ENCODE measurements at regions not wholly inside any gene's neighbourhood (a gene's known extent, or its start where the extent isn't known, plus 50 kb on each side); places are given as distances from the start of the nearest gene placed in this dataset.
"Not testable (repeated sequence)": the region's sequence is repeated elsewhere in the genome, so short reads cannot be mapped to it uniquely, and the experiment has no call there.

DNA sequence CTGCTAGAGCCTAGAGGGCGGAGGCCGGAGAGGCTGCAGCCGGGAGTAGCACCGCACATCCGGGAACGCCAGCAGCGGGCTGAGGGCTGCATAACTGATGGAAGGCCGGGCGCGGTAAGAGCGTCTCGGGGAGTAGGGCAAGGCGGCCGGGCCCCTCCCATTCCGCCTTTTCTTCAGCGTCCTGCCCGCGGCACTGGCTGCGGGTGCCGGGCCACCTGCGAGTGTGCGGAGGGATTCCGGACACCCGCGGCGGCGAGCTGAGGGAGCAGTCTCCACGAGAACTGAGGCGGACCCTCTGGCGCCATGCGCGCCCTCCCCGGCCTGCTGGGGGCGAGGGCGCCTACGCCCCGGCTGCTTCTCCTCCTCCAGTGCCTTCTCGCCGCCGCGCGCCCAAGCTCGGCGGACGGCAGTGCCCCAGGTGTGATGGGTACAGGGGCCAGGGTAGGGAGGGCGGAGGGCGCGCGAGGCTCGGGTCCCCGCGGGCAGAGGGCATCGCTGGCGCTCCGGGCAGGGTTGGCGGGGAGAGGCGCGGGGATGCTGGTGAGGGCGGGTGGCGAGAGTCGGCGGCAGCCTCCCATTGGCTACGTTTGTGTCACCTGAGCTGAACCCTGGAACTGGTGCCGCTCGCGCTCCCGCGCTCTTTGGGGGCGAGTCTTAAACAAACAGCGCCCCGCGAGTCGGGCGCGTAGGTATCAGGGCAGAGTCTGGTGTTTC, 334.4 kb downstream of the SRGAP2C start:
- no peak for DNase-seq

DNA sequence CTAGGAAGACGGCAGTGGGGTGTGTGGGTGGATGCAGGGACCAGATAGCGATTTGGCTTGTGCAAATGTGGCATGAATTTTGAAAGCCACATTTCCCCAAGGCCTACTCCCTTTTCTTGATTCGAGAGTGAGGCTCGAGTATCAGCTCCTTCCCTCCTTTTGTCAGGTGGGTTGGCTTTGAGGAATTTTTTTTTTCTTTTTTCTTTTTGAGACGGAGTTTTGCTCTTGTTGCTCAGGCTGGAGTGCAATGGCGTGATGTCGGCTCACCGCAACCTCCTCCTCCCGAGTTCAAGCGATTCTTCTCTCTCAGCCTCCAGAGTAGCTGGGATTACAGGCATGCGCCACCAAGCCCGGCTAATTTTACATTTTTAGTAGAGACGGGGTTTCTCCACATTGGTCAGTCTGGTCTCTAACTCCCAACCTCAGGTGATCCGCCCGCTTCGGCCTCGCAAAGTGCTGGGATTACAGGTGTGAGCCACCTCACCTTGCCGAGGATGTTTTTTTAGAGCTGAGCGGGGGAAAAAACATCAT, 335.0 kb downstream of the SRGAP2C start:
- DNase-seq: not testable (repeated sequence)

DNA sequence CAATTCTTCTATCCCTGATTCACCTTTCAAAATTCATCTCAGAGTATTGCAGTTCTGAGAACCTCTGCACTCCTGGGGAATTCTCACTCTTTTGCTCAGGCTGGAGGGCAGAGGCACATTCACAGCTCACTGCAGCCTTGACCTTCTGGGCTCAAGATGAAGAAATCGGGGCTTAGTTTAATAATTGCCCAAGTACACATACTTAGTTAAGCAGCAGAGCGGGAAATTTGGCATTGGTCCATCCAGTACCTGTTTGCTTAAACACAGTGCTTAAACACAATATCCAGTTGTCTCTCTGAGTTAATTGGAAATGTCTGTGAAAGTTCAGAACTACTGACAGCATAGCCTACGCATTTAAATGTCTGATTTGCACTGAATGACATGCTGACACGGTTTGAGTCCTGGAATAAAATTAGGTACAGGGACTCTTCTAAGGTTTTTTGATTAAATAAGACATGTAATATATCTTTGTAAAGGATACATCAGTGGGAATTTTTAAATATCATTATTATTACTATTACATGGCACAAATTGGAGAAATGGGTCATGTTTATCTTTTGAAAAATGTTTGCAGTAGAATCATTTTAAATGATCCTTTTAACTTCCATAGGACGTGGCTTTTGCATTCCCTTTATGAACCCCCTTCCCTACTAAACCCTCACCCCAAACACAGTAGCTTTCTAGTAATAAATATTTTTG, 337.4 kb downstream of the SRGAP2C start:
- no peak for DNase-seq

DNA sequence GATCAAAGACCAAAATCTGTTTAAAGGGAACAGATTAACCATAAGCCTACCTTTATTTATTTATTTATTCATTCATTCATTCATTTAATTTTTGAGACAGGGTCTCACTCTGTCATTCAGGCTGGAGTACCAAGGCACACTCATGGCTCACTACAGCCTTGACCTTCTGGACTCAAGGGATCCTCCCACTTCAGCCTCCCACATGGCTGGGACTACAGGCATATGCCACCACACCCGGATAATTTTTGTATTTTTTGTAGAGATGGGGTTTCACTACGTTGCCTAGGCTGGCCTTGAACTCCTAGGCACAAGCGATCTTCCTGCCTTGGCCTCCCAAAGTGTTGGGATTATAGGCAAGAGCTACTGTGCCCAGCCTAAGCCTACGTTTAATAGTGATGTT, 338.3 kb downstream of the SRGAP2C start:
- DNase-seq: not testable (repeated sequence)

DNA sequence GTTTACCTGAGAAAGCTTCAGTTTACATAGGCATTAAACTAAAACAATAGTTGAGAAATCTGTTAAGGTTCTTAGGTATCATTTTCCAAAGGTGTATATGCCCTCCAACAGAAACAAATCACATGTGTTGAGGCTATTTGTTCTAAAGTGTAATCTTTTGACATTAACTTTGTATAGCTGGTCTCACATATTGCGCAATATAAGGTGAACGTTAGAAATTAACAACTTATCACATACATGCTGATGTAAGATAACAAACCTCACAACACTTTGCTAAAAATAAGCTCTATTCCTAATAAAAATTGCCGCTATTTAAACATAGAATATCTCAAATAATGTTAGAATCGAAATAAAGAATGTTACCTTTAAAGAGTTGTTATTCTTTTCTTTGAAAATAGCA, 340.6 kb downstream of the SRGAP2C start:
- no peak for DNase-seq

DNA sequence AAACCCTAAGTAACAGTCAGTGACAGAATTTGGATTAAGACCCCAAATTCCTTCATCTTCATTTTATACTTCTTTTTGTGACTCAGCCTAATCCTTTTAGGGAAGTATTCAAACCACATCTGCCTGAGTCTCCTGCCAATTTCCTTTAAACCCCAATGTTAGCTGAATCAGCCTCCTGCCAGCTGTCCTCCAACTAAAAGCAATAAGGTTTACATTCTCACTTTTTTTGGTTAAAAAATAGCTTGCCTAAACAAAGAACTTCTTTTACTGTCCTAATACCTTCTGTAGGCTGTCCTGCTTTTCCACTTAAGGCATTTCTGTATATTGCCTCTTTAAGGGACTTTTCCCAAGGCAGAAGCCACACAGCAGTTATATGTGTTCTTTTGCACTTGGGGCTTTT, 344.2 kb downstream of the SRGAP2C start:
- DNase-seq: not testable (repeated sequence)

DNA sequence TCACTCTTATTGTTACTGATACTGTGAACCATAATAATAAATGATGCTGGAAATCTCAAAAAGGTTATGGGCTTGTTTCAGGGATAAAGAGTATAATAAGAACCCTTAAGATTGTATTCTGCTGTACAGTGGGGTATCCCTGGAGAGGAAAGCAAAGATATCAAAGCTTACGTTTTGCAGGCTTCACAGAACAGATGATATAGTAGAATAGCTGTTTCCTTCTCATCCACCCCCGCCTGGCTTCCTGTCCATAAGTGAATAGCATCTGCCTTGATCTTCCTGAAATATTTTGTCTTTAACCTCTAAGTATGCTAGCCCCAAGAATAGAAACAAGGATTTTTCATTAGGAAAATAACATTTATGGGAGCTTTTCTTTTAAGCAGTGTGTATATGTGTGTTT, 345.3 kb downstream of the SRGAP2C start:
- not testable (repeated sequence) for DNase-seq

DNA sequence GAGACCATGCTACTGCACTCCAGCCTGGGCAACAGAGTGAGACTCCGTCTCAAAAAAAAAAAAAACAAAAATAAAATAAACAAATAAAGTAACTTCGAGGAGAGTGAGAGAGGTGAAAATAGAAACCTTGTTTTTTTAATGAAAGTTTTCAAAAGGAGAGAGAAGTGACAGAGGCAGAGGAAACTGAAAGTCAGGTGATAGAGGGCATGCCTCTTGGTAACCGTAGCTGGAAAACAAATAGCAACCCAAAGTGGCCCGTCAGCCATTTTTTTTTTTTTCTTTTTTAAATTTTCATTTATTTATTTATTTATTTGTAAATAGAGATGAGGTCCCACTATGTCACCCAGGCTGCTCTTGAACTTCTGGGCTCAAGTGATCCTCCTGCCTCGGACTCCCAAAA, 347.0 kb downstream of the SRGAP2C start:
- DNase-seq: not testable (repeated sequence)

DNA sequence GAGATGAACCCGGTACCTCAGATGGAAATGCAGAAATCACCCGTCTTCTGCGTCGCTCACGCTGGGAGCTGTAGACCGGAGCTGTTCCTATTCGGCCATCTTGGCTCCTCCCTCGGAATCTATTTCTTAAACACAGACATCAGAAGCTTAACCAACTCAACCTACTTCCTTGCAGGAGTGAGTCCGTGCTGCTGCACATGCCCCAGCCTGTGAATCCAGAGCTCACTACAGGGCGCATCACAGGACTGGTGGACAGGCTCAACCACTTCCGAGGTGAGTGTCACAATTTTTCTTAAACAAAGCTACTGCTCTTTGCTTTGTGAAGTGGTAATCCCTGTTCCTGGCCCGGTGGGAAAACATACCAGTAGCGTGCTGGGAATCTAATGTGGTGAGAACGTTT, 353.4 kb downstream of the SRGAP2C start:
- DNase-seq: peak; percentile 4

DNA sequence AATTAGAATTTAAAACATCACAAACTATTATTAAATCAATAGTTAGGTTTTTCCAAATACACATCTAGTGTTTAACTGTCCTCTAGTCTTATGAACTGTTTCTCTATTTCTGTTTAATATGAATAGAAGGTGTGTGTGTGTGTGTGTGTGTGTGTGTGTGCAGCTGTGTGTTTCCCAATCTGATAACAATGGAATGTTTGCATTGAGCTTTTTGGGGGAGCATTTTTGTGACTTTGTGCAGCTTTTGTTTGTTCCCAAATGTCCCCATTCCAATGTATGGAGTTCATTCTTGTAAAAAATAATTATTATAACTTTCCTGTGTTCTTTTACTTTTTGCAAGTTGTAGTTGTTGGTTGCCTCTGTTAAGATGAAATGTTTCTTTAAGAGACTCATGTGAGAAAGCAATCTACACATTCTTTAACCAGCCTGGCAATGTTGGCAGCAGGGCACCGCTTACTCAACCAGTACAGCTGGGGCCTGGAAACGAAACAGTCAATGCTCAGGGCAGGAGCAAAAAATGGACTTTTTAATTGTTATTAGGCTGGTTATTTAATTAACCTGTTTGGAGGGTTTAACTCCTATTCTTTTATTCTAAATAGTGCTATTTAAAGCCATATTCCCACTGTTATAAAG, 354.3 kb downstream of the SRGAP2C start:
- no peak for DNase-seq

DNA sequence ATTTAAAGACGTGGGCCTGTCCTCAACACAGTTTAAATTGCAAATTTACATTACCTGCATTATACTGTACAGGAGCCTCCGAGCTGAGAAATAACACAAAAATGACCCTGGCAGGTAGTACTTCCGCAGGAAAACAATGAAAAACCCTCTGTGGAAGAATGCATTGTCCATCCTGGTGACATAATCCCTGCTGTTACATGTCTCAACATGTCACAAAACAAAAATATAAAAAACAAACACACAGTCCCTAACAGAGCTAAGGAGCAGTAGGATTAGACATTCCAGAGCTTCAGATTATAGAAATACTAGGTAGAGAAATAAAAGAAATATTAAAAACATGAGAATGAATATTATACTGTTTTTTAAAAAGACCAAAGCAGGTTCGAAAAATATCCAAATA, 359.2 kb downstream of the SRGAP2C start:
- DNase-seq: not testable (repeated sequence)

DNA sequence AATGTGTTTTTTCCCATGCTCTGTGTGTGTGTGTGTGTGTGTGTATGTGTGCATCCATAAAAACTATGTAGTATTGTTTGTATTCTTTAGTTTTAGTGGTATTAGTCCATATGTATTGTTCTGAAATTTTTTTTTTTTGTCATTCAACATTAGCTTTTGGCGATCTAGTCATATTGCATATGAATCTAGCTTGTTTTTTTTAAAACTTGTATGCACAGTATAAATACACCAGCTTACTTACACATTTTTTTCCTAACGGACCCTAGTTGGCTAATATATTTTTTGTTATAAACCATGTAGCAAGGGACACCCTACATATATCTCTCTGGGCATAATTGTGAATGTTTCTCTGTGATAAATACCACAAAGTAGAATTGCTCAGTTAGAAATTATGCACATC, 359.7 kb downstream of the SRGAP2C start:
- DNase-seq: no peak

DNA sequence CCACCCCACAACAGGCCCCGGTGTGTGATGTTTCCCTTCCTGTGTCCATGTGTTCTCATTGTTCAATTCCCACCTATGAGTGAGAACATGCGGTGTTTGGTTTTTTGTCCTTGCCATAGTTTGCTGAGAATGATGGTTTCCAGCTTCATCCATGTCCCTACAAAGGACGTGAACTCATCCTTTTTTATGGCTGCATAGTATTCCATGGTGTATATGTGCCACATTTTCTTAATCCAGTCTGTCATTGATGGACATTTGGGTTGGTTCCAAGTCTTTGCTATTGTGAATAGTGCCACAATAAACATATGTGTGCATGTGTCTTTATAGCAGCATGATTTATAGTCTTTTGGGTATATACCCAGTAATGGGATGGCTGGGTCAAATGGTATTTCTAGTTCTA, 361.1 kb downstream of the SRGAP2C start:
- not testable (repeated sequence) for DNase-seq

DNA sequence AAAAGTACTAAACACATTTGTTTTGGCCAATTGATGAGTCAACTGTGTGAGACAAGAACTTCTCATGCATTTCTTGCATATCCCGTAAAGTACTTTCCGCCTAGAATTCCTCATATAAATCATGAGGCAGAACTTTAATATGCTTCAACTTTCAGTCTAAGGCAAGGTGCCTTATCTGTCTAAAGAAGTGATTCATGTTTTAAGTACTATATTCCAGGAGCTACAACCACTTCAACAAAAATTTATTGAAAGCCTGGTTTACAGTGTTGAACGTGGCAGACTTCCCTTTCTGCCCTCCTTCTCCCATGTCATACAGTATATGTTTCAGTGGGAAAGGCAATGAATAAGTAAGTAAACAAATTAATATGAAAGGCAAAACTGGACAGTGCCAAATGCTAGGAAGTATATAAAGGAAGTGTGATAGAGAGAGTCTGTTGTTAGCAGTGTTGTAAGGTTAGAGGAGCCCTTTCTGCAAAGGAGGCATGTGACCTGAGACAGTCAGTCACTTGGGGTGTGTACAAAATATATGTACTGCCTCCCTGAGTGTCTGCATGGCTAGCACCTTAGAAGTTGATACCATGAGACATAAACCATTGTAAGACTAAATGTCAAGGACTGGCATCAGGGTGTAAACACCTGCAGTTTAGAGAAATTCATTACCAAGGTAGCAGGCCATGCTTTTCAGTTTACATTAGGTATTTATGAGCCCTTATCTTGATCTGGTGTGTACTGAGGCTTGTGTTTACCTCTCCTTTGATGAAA, 362.2 kb downstream of the SRGAP2C start:
- no peak for DNase-seq

DNA sequence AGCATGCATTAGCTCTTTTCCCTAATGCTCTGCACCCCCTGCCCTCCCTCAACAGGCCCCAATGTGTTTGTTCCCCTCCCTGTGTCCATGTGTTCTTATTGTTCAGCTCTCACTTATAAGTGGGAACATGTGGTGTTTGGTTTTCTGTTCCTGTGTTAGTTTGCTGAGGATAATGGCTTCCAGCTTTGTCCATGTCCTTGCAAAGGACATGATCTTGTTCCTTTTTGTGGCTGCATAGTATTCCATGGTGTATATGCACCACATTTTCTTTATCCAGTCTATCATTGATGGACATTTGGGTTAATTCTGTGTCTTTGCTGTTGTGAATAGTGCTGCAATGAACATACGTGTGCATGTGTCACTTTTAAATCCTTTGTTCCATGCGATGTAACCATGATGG, 363.0 kb downstream of the SRGAP2C start:
- DNase-seq: not testable (repeated sequence)

DNA sequence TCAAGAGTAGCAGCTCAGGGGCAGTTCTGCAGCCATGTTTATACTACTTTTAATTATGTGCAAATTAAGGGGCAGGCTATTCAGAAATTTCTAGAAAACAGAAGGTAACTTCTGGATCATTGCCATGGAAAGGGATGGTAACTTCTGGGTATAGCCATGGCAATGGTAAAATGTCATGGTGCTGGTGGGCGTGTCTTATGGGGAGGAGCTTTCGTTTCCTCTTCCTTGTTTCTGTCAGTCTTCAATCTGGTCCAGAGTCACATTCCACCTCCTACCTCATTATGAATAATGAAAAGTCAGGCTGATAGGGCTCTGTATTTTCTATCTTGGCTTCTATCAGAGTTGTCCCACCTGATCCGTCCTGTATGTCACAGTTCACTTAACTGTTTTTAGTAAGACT, 366.0 kb downstream of the SRGAP2C start:
- not testable (repeated sequence) for DNase-seq

DNA sequence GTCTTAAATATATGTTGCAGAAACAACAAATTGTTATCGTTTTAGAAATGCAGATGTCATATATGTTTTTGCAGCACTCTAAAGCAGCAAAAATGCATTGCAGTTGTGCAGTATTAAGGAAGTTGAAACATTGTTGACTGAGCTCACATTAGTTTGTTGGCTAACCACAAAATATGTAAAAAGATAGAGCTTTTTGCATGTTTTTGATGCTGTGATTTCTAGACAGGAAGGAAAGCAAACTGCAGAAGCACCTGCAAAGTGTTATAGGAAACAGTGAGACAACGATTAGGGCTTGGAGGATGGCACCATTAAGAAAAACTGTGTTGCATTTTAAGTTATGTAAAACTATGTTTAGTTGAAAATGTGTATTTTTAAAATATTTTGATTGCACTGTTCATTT, 366.7 kb downstream of the SRGAP2C start:
- not testable (repeated sequence) for DNase-seq

DNA sequence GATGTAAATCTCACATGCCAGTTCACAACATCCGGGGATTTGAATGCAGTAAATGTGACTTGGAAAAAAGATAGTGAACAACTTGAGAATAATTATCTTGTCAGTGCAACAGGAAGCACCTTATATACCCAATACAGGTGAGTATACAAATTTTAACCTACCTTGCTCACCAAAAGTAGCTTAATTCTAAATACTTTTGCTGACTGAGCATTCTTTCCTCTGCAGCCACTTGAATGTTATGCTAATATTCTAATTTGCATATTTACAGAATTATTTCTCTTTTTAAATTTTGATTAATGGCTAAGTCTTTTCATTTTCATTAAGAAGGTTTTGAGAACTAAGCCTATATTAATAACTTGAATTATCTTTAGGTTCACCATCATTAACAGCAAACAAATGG, 371.8 kb downstream of the SRGAP2C start:
- DNase-seq: not testable (repeated sequence)

DNA sequence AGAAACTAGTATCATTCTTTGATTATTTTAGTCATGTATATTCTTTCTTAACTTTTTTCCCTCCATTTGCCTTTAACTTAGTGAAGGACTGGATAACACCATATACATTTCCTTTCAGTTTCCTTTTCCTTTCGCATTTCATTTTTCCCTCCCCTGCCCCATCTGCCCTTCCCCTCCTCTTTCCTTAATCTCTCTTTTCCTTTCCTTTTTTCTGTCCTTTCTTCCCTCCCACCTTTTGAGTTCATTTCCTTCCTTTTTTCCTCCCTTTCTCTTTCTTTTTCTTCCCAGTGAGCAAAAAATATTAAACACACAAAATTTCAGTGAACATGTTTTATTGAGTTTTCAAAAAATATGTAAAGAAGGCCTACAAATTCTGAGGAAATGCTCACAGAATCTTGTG, 373.3 kb downstream of the SRGAP2C start:
- DNase-seq: not testable (repeated sequence)

DNA sequence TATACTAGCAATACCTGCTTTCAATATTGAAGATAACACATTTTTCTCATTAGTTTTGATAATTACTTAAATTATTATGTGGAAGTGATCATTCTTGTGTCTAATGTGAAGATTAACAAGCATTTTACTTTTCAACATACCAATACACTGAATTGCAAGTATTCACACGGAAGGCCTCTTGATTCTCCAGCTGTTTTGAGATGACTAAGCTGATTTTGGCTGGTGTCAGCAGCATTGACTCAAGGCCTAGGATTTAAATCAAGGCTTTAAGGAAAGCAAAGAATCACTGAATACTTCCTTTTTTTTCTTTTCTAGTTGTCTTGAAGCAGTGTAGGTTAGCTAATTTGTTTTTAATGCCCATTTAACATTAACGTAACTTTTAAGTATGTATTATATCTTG, 373.7 kb downstream of the SRGAP2C start:
- DNase-seq: no peak

DNA sequence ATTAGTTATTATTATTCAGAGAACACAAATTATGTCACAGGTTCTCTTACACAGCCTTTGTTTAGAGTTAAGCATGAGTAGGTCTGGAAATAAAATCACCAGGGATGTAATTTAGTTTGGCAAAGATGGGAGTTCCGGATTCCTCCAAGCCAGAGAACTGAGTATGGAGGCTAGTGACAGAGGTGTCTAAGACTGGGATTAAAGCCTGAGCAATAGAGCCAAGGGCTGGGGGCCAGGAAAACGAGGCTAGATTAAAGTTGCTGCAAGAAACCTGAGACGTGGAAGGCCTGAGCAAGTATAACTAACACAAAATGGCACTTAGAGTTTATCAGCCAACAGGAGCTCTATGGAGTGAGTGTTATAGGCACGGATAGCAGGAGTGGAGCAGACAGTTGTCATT, 381.6 kb downstream of the SRGAP2C start:
- DNase-seq: no peak

DNA sequence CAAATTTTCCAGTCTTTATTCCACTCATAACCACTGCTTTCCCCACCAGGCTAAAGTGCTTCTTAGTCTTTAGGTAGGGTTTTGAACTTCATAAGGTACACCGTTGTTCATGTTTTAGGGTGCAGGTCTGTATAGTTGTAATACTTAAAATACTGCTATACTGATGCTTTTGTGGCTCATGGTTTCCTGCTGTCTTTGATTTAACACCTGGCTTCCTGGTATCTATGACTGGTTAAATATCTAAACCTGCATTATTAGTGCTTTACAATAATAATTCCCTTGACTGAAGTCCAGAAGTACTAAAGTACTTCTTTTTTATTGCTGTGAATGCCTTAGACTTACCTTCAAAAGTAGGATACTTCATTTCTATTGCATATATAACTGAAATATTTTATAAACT, 384.7 kb downstream of the SRGAP2C start:
- DNase-seq: no peak

DNA sequence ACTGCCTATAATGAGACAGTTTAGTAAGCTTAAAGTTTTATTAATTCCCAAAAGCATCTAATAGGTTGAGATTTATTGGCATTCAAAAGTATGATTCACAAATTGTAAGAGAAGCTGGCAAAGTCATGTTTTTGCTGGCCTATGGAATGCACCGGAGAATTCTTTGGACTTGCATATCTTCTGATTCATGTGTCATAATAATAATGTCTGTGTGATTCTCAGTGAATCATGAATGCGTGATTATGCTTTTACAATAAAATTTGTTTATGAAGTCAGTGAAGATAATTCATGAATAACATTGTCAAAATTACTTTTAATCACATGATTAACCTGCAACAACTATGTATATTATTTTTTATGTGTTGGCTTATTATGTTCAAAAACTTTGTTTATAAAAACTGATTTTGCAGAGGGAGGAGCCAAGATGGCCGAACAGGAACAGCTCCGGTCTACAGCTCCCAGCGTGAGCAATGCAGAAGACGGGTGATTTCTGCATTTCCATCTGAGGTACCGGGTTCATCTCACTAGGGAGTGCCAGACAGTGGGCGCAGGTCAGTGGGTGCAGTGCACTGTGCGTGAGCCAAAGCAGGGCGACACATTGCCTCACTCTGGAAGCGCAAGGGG, 389.2 kb downstream of the SRGAP2C start:
- not testable (repeated sequence) for DNase-seq
